Aorta (tissue), 5 donors: ENCODE measurements at regions not wholly inside any gene's neighbourhood (a gene's known extent, or its start where the extent isn't known, plus 50 kb on each side); places are given as distances from the start of the nearest gene placed in this dataset.

Experiments used
- ATAC-seq: fragments of 200-7000 bp; cut with Tn5 transposase; one replicate; pipeline ENCODE4 v1.9.1; 2022; ENCODE audit warnings: moderate library complexity; ENCODE audit not compliant: low FRiP score
- DNase-seq, 2 donors: peaks; one replicate each; pipeline ENCODE4 v3.0.0-alpha.2; 2020
- H3K27ac ChIP-seq, 2 donors: one replicate each; pipeline ENCODE4 v1.5.1; 2013; ENCODE audit warnings: low read length in 2 of 2, mild to moderate bottlenecking in 2 of 2, moderate library complexity in 2 of 2, control low read depth in 1 of 2, inconsistent platforms in 1 of 2, low read depth in 1 of 2
- H3K27me3 ChIP-seq, 2 donors: one replicate each; pipeline ENCODE4 v1.6.1; 2013; ENCODE audit warnings: control low read depth in 1 of 2, low read length in 1 of 2, mild to moderate bottlenecking in 1 of 2, moderate library complexity in 1 of 2; ENCODE audit not compliant: insufficient read depth in 2 of 2, control insufficient read depth in 1 of 2
- H3K36me3 ChIP-seq, 2 donors: one replicate each; pipeline ENCODE4 v1.6.1; 2013; ENCODE audit warnings: control low read depth in 1 of 2, low read length in 1 of 2, mild to moderate bottlenecking in 1 of 2; ENCODE audit not compliant: insufficient read depth in 2 of 2, control insufficient read depth in 1 of 2
- H3K4me1 ChIP-seq, 2 donors: one replicate each; pipeline ENCODE4 v1.6.1; 2013; ENCODE audit warnings: low read length in 2 of 2, control low read depth in 1 of 2, mild to moderate bottlenecking in 1 of 2, moderate library complexity in 1 of 2; ENCODE audit not compliant: insufficient read depth in 2 of 2, control insufficient read depth in 1 of 2
- H3K4me3 ChIP-seq, 2 donors: one replicate each; pipeline ENCODE4 v1.5.1; 2013; ENCODE audit warnings: low read length in 2 of 2, control low read depth in 1 of 2, mild to moderate bottlenecking in 1 of 2
- H3K9me3 ChIP-seq: one replicate; pipeline ENCODE4 v1.6.1; 2013; ENCODE audit warnings: mild to moderate bottlenecking, low read length; ENCODE audit not compliant: control insufficient read depth
- WGBS, 2 donors: extraction: QIAGEN DNeasy Blood & Tissue Kit; methylation state at CpG; one replicate each; pipeline ENCODE4 v1.1.7; 2013; 5-methylcytosine and 5-hydroxymethylcytosine counted together
- intact Hi-C, 2 donors: fragments of 100-400 bp; cut with DNase I; formaldehyde crosslinking; loops; one replicate each; pipeline versions ENCODE4 v1.14.2 to v1.15.0; 2022
- donor health status: healthy with polysubstance abuse.
- donor health status: Bipolar disorder and iron deficiency.
- donor health status: DM: no; HTN: no; CAD: no.
- donor health status: DM: no; HTN: no; CAD: no.
- donor health status: DM: yes; HTN: yes; CAD: no.

- no peak overlapping the region for H3K4me3 ChIP-seq
- ATAC-seq = no peak
- H3K9me3 ChIP-seq = no peaks in the 10 kb centered on the region
- WGBS, 2 donors = 90 to 92% methylated on average over 2 of the region's 2 CpGs
- H3K36me3 ChIP-seq = no peaks in the 10 kb centered on the region
- no peaks in the 10 kb centered on the region for H3K4me1 ChIP-seq
- DNase-seq = no peak
- H3K27ac ChIP-seq = no peak overlapping the region
- no peaks in the 10 kb centered on the region for H3K27me3 ChIP-seq
- intact Hi-C loops = no loop called here
Measured at GRCh38 chr10:127824826-127825225, 67.9 kb downstream of the CLRN3 start.

GRCh38 chr10:127826154-127826725 lies 66.5 kb downstream of the CLRN3 start:
- no peaks in the 10 kb centered on the region for H3K27me3 ChIP-seq
- no peak for DNase-seq
- H3K4me1 ChIP-seq = no peaks in the 10 kb centered on the region
- no peaks in the 10 kb centered on the region for H3K36me3 ChIP-seq
- WGBS, 2 donors = 68 to 70% methylated on average over 10 of the region's 10 CpGs
- no peak overlapping the region for H3K4me3 ChIP-seq
- intact Hi-C loops = no loop called here
- no peak for ATAC-seq
- no peaks in the 10 kb centered on the region for H3K9me3 ChIP-seq
- no peak overlapping the region for H3K27ac ChIP-seq

GRCh38 chr10:127827354-127828140 lies 65.2 kb downstream of the CLRN3 start:
- Histone ChIP-seq H3K9me3 (no peaks in the 10 kb centered on the region), H3K27me3 (no peaks in the 10 kb centered on the region), H3K27ac (no peak overlapping the region), H3K4me3 (no peak overlapping the region), H3K36me3 (no peaks in the 10 kb centered on the region), H3K4me1 (no peaks in the 10 kb centered on the region)
- ATAC-seq (no peak), DNase-seq (no peak)
- 72 to 79% methylated on average over 6 of the region's 6 CpGs for WGBS, 2 donors
- intact Hi-C loops = no loop called here
